ENCODE measurements at regions not wholly inside any gene's neighbourhood (a gene's known extent, or its start where the extent isn't known, plus 50 kb on each side); places are given as distances from the start of the nearest gene placed in this dataset.

- H3K9ac ChIP-seq = no peak overlapping the region
- no peaks in the 10 kb centered on the region for H3K9me3 ChIP-seq
- H3K4me2 ChIP-seq = no peak overlapping the region
- no peaks in the 10 kb centered on the region for H3K27me3 ChIP-seq (ENCODE audit: insufficient read depth)
- no peaks in the 10 kb centered on the region for H3K4me1 ChIP-seq (ENCODE audit: control insufficient read depth in 1 of 2, insufficient read depth in 2 of 2, low read depth in 1 of 2, low read length in 1 of 2)
- H2AFZ ChIP-seq (ENCODE audit: low read depth) = no peak overlapping the region
- ChIA-PET POLR2A (no interaction called here), CTCF (interaction anchor here (1.7 kb wide), 1 partner anchor 366 kb away, joined by 6 read pairs; no protein-coding TSS in a partner anchor)
- no peak for DNase-seq
- H3K4me3 ChIP-seq (ENCODE audit: low read depth in 2 of 2, low read length in 1 of 2) = no peak overlapping the region
- TF ChIP-seq RAD21 (IDR thresholded peaks at IDR 0.05; ENCODE audit: low read length) = no peak
- no peak for TF ChIP-seq EZH2phosphoT487 (IDR thresholded peaks at IDR 0.05; ENCODE audit: borderline replicate concordance, low read depth)
- TF ChIP-seq USF2 (IDR thresholded peaks at IDR 0.05; ENCODE audit: borderline replicate concordance, low read depth, low read length) = no peak
- no peak for TF ChIP-seq SMC3 (IDR thresholded peaks at IDR 0.05; ENCODE audit: low read depth, low read length)
- TF ChIP-seq RXRA (IDR thresholded peaks at IDR 0.05; ENCODE audit: borderline replicate concordance, low read depth) = no peak
- no peak for TF ChIP-seq SIN3A (IDR thresholded peaks at IDR 0.05; ENCODE audit: borderline replicate concordance, low read depth, low read length)
- TF ChIP-seq, protein P1, sequence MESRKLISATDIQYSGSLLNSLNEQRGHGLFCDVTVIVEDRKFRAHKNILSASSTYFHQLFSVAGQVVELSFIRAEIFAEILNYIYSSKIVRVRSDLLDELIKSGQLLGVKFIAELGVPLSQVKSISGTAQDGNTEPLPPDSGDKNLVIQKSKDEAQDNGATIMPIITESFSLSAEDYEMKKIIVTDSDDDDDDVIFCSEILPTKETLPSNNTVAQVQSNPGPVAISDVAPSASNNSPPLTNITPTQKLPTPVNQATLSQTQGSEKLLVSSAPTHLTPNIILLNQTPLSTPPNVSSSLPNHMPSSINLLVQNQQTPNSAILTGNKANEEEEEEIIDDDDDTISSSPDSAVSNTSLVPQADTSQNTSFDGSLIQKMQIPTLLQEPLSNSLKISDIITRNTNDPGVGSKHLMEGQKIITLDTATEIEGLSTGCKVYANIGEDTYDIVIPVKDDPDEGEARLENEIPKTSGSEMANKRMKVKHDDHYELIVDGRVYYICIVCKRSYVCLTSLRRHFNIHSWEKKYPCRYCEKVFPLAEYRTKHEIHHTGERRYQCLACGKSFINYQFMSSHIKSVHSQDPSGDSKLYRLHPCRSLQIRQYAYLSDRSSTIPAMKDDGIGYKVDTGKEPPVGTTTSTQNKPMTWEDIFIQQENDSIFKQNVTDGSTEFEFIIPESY (IDR thresholded peaks at IDR 0.05; ENCODE audit: borderline replicate concordance, low read depth) = no peak
- no peak for TF ChIP-seq REST (IDR thresholded peaks at IDR 0.05; ENCODE audit: low read depth, low read length)
- no peak for TF ChIP-seq MAX (IDR thresholded peaks at IDR 0.05; ENCODE audit: low read depth)
- no peak for TF ChIP-seq PBX3 (IDR thresholded peaks at IDR 0.05)
- no peak for TF ChIP-seq YY1 (IDR thresholded peaks at IDR 0.05; ENCODE audit: low read depth)
- H4K20me1 ChIP-seq (ENCODE audit: insufficient read depth) = no peaks in the 10 kb centered on the region
- WGBS (ENCODE audit: low lambda C conversion rate) = 71% methylated on average over 9 of the region's 9 CpGs
- no peaks in the 10 kb centered on the region for H3K36me3 ChIP-seq (replicated peaks in 1 of 2; ENCODE audit: control insufficient read depth in 1 of 2, insufficient read depth in 2 of 2, low read length in 1 of 2)
- no peaks in the 10 kb centered on the region for H3F3A ChIP-seq (replicated peaks; ENCODE audit: insufficient read depth)
- H3K27ac ChIP-seq (ENCODE audit: low read depth in 2 of 2, low read length in 1 of 2) = no peak overlapping the region
- H3K9me2 ChIP-seq = no peaks in the 10 kb centered on the region
- H3K79me2 ChIP-seq (ENCODE audit: insufficient read depth) = no peaks in the 10 kb centered on the region
These were observed 142.0 kb upstream of the SLCO3A1 start for GRCh38 chr15:91711384-91712033.
